ENCODE measurements at regions not wholly inside any gene's neighbourhood (a gene's known extent, or its start where the extent isn't known, plus 50 kb on each side); places are given as distances from the start of the nearest gene placed in this dataset.

DNA sequence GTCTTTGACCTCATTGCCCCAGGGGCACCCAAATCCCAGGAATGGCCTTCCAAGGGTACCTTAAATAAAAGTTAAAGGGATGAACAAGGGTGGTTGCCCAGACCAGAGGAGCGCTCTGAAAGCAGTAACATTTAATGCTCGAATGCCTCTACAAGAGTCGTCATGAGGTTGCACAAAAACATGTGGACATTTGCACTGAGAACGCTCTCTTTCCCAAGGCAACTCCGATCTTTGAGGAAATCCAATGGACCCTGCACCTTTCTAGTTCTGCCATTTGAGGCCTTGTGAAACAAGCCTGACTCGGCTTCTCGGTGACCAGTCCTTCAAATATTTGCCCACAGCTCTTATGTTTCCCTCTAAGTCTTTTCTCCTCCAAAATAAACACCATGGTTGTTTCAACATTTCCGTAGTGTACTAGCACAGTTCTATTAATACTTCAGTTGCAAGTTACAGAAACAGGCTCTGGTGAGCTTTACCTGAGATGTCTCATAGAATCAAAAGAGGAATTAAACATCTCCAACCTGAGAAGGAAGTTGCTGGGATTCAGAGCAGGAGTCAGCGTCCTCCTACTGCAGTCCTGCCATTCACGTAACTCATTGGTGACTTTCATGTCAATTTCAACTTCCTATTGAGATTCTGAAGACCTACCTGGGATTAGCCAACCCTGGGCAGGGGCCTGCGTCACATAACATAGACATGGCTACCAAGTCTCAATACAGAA, 168.8 kb upstream of the RAI14 start:
- DNase-seq, result no peak

DNA sequence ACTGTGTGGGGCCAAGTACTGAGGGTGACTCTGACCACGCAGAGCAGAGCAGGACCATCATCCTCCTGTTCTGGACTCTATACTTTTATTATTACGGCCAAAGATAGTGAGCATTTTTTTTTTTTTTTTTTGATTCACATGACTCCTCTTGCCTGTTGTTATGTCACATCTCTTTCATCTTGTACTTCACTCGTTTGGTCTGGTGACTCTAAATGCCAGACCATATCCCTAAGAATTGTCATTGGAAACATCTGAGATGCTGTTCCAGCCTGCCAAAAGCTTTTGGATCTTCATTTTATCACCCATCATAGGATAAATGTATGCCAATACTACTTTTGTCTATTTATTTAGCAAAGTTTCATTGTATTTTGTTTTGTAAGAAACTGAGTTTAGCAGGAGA, 168.2 kb upstream of the RAI14 start:
- DNase-seq, result no peak

DNA sequence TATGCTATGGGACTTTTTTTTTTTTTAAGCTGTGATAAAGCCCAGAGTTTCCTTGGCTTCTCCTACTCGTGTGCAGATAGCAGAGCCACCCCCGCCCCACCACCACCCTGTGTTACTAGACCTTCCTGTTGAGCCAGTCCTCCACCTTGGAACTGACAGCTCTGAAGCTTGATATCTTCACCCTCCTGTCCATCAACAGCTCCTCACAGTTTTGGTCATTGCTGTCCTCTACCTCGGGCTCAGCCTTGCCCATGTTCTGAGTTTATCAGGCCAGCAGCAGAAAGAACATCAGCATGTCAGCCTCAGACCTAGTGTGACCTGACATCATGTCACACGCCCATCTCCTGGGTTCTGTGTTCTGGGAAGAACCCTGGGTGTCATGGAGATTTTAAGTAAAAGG, 167.1 kb upstream of the RAI14 start:
- DNase-seq, result no peak

DNA sequence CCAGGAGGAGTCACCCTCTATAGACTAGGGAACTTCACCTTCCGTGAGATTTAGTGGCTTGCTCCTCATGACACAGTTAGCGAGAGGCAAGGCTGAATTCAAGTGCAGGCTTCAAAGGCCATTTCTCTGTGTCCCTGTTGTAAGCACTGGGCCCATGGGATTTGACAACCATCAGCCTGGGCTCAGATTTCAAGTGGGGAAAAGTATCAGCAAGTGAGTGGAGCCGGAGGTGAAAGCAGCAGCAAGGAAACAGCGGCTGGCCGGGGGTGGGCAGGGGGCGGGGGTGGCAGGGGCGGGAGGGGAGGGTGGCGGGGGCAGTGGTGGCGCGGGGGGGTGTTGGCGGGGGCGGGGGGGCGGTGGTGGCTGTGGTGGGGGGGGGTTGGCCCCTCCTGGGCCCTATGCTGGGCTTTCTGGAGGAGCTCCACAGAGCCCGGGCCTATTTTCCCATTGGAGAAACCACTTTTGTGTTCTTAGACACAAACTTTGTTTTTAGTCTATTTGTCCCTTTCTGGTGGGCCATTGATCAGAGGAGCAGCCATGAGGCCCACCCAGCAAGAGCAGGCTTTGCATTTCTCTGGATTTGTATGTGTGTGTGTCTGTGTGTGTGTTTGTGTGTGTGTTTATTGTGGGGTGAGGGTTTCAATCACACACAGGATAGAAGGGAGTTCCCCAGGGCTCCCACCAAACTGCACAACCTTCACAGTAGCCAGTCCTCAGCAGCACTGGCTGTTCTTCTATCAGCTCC, 165.4 kb upstream of the RAI14 start:
- no peak for DNase-seq

GRCh38 chr5:34491251-34491620, 164.9 kb upstream of the RAI14 start:
- DNase-seq, result no peak

- no peak for DNase-seq
Observed at GRCh38 chr5:34494111-34494755, 161.9 kb upstream of the RAI14 start.

- no peak for DNase-seq
Observed at GRCh38 chr5:34495178-34495577, 160.9 kb upstream of the RAI14 start.

GRCh38 chr5:34496260-34496691, 159.9 kb upstream of the RAI14 start:
- no peak for DNase-seq

DNA sequence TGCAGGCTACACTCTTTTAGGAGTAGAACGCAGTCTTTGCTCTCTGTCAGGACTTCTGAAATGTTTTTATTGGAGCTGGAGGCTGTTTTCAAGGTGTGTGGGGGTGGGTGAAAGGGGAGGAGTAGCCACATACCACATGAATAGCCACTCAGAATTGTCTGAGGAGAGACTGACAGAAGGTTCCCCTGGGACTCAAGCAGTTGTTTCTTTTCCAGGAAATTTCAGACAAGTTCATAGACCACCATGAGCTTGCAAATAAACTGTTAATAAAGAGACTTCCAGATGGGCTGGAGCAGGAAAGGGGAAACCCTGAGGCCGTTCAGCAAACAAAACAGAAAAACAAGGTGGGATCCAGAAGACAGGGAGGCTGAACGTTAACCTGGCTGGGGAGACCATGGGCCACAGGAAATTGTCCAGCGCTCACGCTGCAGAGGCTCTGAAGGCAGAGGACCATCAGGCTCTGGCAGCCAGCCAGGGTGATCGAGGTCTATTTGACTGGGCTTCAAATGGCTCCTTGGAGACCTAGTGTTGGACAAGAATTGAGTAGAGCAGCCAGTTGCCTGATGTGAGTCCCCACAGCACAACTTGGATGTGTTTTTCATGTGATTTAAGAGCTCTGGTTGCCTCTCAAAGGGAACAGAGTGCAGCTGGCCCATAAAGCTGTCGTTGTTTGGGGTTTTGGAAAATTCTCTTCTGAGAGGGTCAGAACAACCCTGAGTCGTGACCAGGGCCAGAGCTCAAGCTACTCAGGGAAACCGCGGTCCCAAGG, 159.2 kb upstream of the RAI14 start:
- no peak for DNase-seq

DNA sequence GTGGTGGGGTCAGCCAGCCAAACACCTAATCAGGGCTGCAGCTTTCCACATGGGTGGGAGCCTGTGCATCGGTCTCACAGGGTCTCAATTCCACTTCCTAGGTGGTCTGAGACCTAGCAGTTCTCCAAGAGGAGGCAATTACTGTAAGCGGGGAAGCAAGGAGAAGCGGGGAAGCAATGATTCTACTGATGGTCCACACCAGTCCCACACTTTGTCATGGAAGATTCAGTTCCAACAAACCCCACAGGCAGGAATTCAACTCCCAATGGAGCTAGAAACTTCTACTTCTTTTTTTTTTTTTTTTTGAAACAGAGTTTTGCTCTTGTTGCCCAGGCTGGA, 158.7 kb upstream of the RAI14 start:
- DNase-seq, result no peak

DNA sequence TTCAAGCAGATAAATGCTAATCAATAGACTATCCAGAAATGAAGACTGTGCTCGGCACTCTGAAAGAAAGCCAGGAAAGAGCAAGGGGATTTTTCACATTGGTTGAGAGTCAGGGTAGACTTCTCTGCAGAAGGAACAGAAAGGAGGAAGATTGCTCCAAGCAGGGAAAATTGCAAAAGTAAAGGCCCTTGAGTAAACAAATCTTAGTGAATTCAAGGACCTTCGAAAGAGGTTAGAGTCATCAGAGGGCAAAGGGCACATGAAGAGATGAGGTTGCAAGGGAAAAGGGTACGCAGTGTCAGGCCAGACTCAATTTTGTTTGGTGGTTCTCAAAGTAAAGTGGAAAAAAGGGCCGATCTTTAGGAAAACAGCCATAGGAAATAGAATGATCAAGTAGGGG, 157.6 kb upstream of the RAI14 start:
- DNase-seq, result no peak

GRCh38 chr5:34499001-34499734, 157.0 kb upstream of the RAI14 start:
- DNase-seq, result no peak

GRCh38 chr5:34500236-34500847, 155.8 kb upstream of the RAI14 start:
- DNase-seq, result no peak

DNA sequence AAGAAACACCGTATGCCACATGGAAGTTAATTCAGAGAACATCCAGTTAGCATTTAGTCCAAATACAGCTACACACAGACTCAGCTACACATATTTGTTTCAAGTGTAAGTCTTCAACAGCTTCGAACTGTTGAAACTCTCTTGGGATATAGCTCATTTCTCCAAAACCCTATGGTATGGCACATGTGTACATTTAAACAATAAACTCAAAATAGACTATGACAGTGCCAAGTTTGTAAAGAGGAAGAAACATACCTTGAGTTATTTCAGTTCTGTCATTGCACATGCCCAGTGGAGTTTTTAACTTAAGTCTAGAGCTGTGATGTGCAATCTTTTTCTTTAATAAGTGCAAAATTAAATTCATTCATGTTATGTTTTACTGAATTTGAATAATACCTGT, 155.1 kb upstream of the RAI14 start:
- DNase-seq, result no peak

DNA sequence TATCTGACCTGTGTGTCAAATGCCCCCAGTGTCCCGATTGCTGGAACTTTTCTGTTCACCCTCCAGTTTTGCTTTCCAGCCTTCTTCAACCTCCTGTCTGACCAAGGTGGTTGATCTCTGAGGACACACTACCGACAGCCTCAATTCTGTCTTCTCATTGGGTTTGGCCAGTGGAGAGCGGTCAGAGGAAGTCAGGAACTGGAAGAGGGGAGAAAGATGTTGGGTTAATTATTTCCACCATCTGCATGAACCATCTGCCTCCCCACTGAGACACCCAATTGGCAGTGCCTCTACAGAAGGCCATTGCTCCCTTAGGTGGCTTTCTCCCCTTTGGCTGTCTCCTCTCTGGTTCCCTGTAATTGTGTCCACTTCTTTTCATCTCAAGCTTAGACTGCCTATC, 154.3 kb upstream of the RAI14 start:
- DNase-seq, result no peak

DNA sequence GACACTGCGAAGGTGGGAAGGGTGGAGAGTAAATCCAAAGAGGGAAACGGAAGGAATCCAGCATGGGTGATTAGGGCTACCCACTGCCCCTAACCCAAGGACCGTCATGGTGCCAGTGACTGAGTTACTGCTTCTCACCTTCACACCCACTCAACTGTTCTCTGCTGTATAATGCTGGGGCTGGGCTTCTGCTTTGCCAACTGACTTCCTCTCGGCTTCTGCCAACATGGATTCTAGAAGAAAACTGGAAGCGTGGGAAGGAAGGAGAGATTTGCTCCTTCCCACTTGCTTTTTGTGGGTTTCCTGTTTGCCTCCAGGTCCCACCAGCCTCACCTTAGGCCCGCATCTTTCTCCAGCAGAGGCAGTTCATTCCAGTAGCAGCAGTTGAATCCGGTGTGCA, 153.5 kb upstream of the RAI14 start:
- DNase-seq, result no peak

- DNase-seq, result peak; percentile 87
Observed at GRCh38 chr5:34503379-34504253, 152.5 kb upstream of the RAI14 start.

GRCh38 chr5:34504967-34505366, 151.2 kb upstream of the RAI14 start:
- DNase-seq, result no peak

DNA sequence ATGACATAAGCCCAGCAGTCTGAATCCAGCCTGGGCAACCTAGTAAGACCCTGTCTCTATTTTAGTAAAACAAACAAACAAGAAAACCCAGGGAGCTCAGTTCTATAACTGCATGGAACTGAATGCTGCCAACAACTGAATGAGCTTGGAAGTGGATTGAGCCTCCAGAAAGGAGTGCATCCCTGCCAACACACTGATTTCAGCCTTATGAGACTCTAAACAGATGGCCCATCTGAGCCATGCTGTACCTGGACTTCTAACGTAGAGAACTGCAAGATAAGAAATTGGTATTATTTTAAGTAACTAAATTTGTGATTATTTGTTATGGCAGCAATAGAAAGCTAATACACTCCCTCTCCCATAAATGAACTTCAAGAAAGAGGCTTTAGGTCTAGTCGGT, 150.4 kb upstream of the RAI14 start:
- no peak for DNase-seq

- DNase-seq, result no peak
Observed at GRCh38 chr5:34507933-34508332, 148.2 kb upstream of the RAI14 start.

DNA sequence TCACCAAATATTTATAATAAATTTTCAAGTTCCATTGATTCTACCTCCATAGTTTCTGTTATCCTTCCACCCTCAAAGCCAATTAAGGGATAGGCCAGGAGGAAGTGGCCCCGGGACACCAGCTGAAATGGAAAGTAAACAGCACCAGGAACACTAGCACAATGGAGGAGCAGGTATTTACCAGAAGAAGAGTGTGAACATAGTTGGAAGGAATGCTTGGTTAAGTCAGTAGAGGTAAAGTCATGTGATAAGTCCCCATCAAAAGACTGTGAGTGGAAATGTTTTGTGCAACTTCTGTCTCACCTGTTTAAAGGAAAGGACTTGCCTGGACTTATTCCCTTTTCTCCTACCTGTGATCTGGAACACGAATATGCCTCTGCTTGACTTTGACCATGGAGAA, 146.7 kb upstream of the RAI14 start:
- DNase-seq, result no peak

Data from midbrain (tissue), 1 donor.